ENCODE measurements at regions not wholly inside any gene's neighbourhood (a gene's known extent, or its start where the extent isn't known, plus 50 kb on each side); places are given as distances from the start of the nearest gene placed in this dataset.

- no peak for TF ChIP-seq ZFP30 (CRISPR knock-in tag; IDR thresholded peaks at IDR 0.05)
- no peak for TF ChIP-seq ZFP3 (CRISPR knock-in tag; IDR thresholded peaks at IDR 0.05)
- no peak for TF ChIP-seq TOX (CRISPR knock-in tag; IDR thresholded peaks at IDR 0.05; ENCODE audit: borderline replicate concordance)
- TF ChIP-seq PATZ1 (CRISPR knock-in tag; IDR thresholded peaks at IDR 0.05; ENCODE audit: borderline replicate concordance), result no peak
- no peak for TF ChIP-seq SNAI2 (CRISPR knock-in tag; IDR thresholded peaks at IDR 0.05)
- TF ChIP-seq ZC3H10 (CRISPR knock-in tag; IDR thresholded peaks at IDR 0.05), result no peak
- TF ChIP-seq CSDC2 (CRISPR knock-in tag; IDR thresholded peaks at IDR 0.05), result no peak
These were observed 287.9 kb upstream of the DEFB112 start for GRCh38 chr6:50337532-50338122.

Data from SK-N-SH treated with all-trans-retinoic acid at 6 μM for 48 hours (cell line).